Natural killer cell (primary cell): ENCODE measurements at regions not wholly inside any gene's neighbourhood (a gene's known extent, or its start where the extent isn't known, plus 50 kb on each side); places are given as distances from the start of the nearest gene placed in this dataset.

ENCODE experiments used
- ATAC-seq, 3 donors: fragments of 150-1000 bp in 2 of 3; fragments of 200-7000 bp in 1 of 3; cut with Tn5 transposase; 1 replicate in 1 of 3; 2 replicates in 2 of 3; pipeline ENCODE4 v1.10.0; 2021; ENCODE audit warnings: mild to moderate bottlenecking in 2 of 3, moderate library complexity in 2 of 3
- DNase-seq, 2 donors: peaks; one replicate each; pipeline versions ENCODE4 v3.0.0 to v3.0.0-alpha.2; 2013 to 2021; ENCODE audit warnings: mixed read lengths in 1 of 2
- H3K27ac ChIP-seq: one replicate; pipeline ENCODE4 v1.5.1; 2013; ENCODE audit warnings: mild to moderate bottlenecking, low read length
- H3K27me3 ChIP-seq: one replicate; pipeline ENCODE4 v1.6.1; 2013; ENCODE audit warnings: low read length; ENCODE audit not compliant: control insufficient read depth, insufficient read depth
- H3K36me3 ChIP-seq: one replicate; pipeline ENCODE4 v1.6.1; 2013; ENCODE audit warnings: low read length; ENCODE audit not compliant: control insufficient read depth, insufficient read depth
- H3K4me1 ChIP-seq: one replicate; pipeline ENCODE4 v1.6.1; 2013; ENCODE audit warnings: low read length; ENCODE audit not compliant: control insufficient read depth, insufficient read depth
- H3K4me3 ChIP-seq: one replicate; pipeline ENCODE4 v1.5.1; 2013; ENCODE audit warnings: low read length
- H3K9me3 ChIP-seq: one replicate; pipeline ENCODE4 v1.6.1; 2013; ENCODE audit warnings: low read length; ENCODE audit not compliant: control insufficient read depth, insufficient read depth
- H3K27ac Mint-ChIP-seq, 2 donors: one replicate each; pipeline ENCODE4 v1.8.0; 2022; ENCODE audit warnings: mild to moderate bottlenecking in 2 of 2, mixed read lengths in 2 of 2, moderate library complexity in 1 of 2
- H3K27me3 Mint-ChIP-seq, 2 donors: one replicate each; pipeline ENCODE4 v1.8.0; 2022; ENCODE audit warnings: low read depth in 2 of 2, mixed read lengths in 2 of 2
- H3K36me3 Mint-ChIP-seq: one replicate; pipeline ENCODE4 v1.8.0; 2022; ENCODE audit warnings: mixed read lengths
- H3K4me1 Mint-ChIP-seq, 2 donors: one replicate each; pipeline ENCODE4 v1.8.0; 2022; ENCODE audit warnings: mixed read lengths in 2 of 2
- H3K4me3 Mint-ChIP-seq: one replicate; pipeline ENCODE4 v1.8.0; 2022; ENCODE audit warnings: mild to moderate bottlenecking, moderate library complexity, mixed read lengths
- H3K9me3 Mint-ChIP-seq, 2 donors: one replicate each; pipeline ENCODE4 v1.8.0; 2022; ENCODE audit warnings: mixed read lengths in 2 of 2
- WGBS: methylation state at CpG from one replicate; pipeline ENCODE4 v1.1.7; 2013; ENCODE audit warnings: missing lambda C conversion rate; ENCODE audit not compliant: insufficient coverage; 5-methylcytosine and 5-hydroxymethylcytosine counted together
- intact Hi-C: fragments of 100-400 bp; cut with micrococcal nuclease; formaldehyde crosslinking; loops from one replicate; pipeline ENCODE4 v1.14.2; 2022
- TF ChIP-seq, protein P1 (sequence below): fragments of 200-600 bp; IDR thresholded peaks from one replicate; pipeline ENCODE4 v1.8.0; 2022; ENCODE audit warnings: antibody characterized with exemption

GRCh38 chr20:21968486-21968885 lies 263.0 kb downstream of the PAX1 start:
- no peak for ATAC-seq
- H3K27ac Mint-ChIP-seq = no peak overlapping the region
- H3K4me1 Mint-ChIP-seq = no peaks in the 10 kb centered on the region
- TF ChIP-seq, protein P1, sequence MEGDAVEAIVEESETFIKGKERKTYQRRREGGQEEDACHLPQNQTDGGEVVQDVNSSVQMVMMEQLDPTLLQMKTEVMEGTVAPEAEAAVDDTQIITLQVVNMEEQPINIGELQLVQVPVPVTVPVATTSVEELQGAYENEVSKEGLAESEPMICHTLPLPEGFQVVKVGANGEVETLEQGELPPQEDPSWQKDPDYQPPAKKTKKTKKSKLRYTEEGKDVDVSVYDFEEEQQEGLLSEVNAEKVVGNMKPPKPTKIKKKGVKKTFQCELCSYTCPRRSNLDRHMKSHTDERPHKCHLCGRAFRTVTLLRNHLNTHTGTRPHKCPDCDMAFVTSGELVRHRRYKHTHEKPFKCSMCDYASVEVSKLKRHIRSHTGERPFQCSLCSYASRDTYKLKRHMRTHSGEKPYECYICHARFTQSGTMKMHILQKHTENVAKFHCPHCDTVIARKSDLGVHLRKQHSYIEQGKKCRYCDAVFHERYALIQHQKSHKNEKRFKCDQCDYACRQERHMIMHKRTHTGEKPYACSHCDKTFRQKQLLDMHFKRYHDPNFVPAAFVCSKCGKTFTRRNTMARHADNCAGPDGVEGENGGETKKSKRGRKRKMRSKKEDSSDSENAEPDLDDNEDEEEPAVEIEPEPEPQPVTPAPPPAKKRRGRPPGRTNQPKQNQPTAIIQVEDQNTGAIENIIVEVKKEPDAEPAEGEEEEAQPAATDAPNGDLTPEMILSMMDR = no peak
- peaks cover 6 to 9% of the 10 kb centered on the region in 2 donors for H3K9me3 Mint-ChIP-seq
- DNase-seq = no peak
- intact Hi-C loops = no loop called here
- no peak overlapping the region for H3K4me3 Mint-ChIP-seq
- Histone ChIP-seq H3K4me3 (no peak overlapping the region), H3K27ac (no peak overlapping the region), H3K36me3 (no peaks in the 10 kb centered on the region), H3K4me1 (no peaks in the 10 kb centered on the region), H3K9me3 (no peaks in the 10 kb centered on the region), H3K27me3 (no peaks in the 10 kb centered on the region)
- no peaks in the 10 kb centered on the region for H3K27me3 Mint-ChIP-seq
- no peaks in the 10 kb centered on the region for H3K36me3 Mint-ChIP-seq

DNA sequence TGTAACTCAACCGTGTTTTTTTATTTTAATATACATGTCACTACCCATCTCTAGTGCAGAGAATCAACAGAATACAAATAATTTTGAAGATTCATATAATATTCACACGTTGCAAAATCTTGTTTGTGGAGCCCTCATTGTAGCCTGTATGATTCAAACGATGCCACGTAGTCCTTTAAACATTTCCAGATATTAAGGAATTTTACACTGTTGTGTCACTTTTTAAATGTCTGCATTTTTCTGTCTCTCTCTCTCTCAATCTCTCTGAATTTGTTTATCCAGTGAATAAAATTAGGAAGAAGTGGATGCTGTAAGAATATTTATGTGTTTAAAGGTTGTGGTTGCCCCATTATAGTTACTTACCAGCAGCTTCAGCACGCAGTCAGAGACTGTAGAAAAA lies 262.0 kb downstream of the PAX1 start:
- Histone ChIP-seq H3K4me1 (no peaks in the 10 kb centered on the region), H3K27me3 (no peaks in the 10 kb centered on the region), H3K36me3 (no peaks in the 10 kb centered on the region), H3K4me3 (no peak overlapping the region), H3K9me3 (no peaks in the 10 kb centered on the region), H3K27ac (no peak overlapping the region)
- Mint-ChIP-seq H3K4me3 (no peak overlapping the region), H3K27me3 (no peaks in the 10 kb centered on the region), H3K27ac (no peak overlapping the region), H3K9me3 (peaks cover 8 to 13% of the 10 kb centered on the region in 2 donors), H3K4me1 (no peaks in the 10 kb centered on the region), H3K36me3 (no peaks in the 10 kb centered on the region)
- TF ChIP-seq, protein P1 = no peak
- intact Hi-C loops = no loop called here
- DNase-seq = no peak
- no peak for ATAC-seq
- WGBS = 76% methylated on average over 4 of the region's 5 CpGs

DNA sequence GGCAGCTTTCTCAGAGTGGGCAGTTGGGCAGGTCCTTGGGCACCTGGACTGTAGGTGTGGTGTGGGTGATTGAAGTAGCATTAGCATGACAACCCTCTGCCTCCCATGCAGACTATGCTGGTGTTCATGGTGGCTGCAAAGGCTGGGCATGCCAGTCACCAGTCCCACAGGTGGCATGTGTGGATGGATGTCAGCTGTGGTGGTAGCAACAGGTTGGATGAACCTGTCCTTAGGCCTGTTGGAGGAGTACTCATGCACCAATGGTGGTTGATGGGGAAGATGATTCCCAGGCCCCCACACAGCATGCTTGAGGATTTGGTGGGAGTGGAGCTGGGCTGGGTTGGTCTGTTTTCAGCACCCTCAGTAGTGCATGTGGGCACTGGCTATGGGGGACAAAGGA lies 251.1 kb downstream of the PAX1 start:
- no peaks in the 10 kb centered on the region for H3K27me3 Mint-ChIP-seq
- Histone ChIP-seq H3K36me3 (no peaks in the 10 kb centered on the region), H3K27ac (no peak overlapping the region), H3K9me3 (peaks cover 5% of the 10 kb centered on the region), H3K27me3 (no peaks in the 10 kb centered on the region), H3K4me1 (no peaks in the 10 kb centered on the region), H3K4me3 (no peak overlapping the region)
- H3K9me3 Mint-ChIP-seq = peaks cover 16 to 24% of the 10 kb centered on the region in 2 donors
- H3K4me3 Mint-ChIP-seq = no peak overlapping the region
- no peak overlapping the region for H3K27ac Mint-ChIP-seq
- peaks cover 8% of the 10 kb centered on the region for H3K36me3 Mint-ChIP-seq
- ATAC-seq (no peak), DNase-seq (no peak)
- TF ChIP-seq, protein P1 = no peak
- intact Hi-C loops = no loop called here
- H3K4me1 Mint-ChIP-seq = no peaks in the 10 kb centered on the region

DNA sequence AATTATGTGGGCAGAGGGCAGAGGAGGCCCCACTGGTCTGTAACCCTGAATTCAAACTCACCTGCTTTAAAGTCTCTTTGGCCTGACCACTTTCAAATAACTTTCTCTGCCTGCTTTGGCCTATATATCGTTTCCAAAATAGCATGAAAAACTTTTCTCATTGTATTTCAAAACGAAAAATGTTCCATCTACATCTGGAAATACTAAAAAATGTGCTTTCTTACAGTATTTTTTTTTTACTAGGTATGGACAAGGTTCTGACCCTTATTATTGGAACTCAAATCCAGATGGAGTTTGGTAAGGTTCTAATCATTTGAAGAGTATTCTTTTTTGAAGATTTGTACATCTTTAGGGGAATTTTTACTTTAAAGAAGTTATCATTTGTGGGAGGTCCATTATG lies 241.9 kb downstream of the PAX1 start:
- Histone ChIP-seq H3K36me3 (no peaks in the 10 kb centered on the region), H3K4me1 (no peaks in the 10 kb centered on the region), H3K4me3 (no peak overlapping the region), H3K27me3 (no peaks in the 10 kb centered on the region), H3K9me3 (no peaks in the 10 kb centered on the region), H3K27ac (no peak overlapping the region)
- Mint-ChIP-seq H3K9me3 (peaks cover 18 to 19% of the 10 kb centered on the region in 2 donors), H3K4me3 (no peak overlapping the region), H3K4me1 (no peaks in the 10 kb centered on the region), H3K27me3 (no peaks in the 10 kb centered on the region), H3K27ac (no peak overlapping the region), H3K36me3 (no peaks in the 10 kb centered on the region)
- 80% methylated on average over 1 of the region's 2 CpGs for WGBS
- intact Hi-C loops = no loop called here
- ATAC-seq (no peak), DNase-seq (no peak)
- TF ChIP-seq, protein P1 = no peak
